Epithelial cell of prostate (primary cell): ENCODE measurements at regions not wholly inside any gene's neighbourhood (a gene's known extent, or its start where the extent isn't known, plus 50 kb on each side); places are given as distances from the start of the nearest gene placed in this dataset.

Source experiments
- DNase-seq: peaks from one replicate; pipeline ENCODE4 v3.0.0-alpha.2; 2011; ENCODE audit warnings: low read depth, low spot score
- H3K27ac ChIP-seq: fragments of 450-650 bp; 2 replicates; pipeline ENCODE4 v1.5.1; 2017; ENCODE audit warnings: mild to moderate bottlenecking

- DNase-seq, result no peak
- no peak overlapping the region for H3K27ac ChIP-seq
Observed at GRCh38 chr9:109728686-109729300, 51.2 kb upstream of the PALM2AKAP2 start.

- DNase-seq, result no peak
- no peak overlapping the region for H3K27ac ChIP-seq
Observed at GRCh38 chr9:109729513-109729912, 50.5 kb upstream of the PALM2AKAP2 start.
